ENCODE measurements at regions not wholly inside any gene's neighbourhood (a gene's known extent, or its start where the extent isn't known, plus 50 kb on each side); places are given as distances from the start of the nearest gene placed in this dataset.

GRCh38 chr17:34874478-34874877 is 86.8 kb downstream of the CCT6B start:
- DNase-seq (ENCODE audit: low read depth in 2 of 2), result no peak

GRCh38 chr17:34872640-34873039 is 88.6 kb downstream of the CCT6B start:
- DNase-seq (ENCODE audit: low read depth in 2 of 2), result no peak

- no peak for DNase-seq (ENCODE audit: low read depth in 2 of 2)
These were observed 91.6 kb downstream of the CCT6B start for GRCh38 chr17:34869641-34870040.

GRCh38 chr17:34865716-34866115 is 95.5 kb downstream of the CCT6B start:
- DNase-seq (ENCODE audit: low read depth in 2 of 2), result no peak

GRCh38 chr17:34862384-34862783 is 98.9 kb downstream of the CCT6B start:
- DNase-seq (ENCODE audit: low read depth in 2 of 2), result no peak

- DNase-seq (ENCODE audit: low read depth in 2 of 2), result no peak
These were observed 99.4 kb downstream of the CCT6B start for GRCh38 chr17:34861864-34862263.

- no peak for DNase-seq (ENCODE audit: low read depth in 2 of 2)
These were observed 101.6 kb downstream of the CCT6B start for GRCh38 chr17:34859652-34860051.

GRCh38 chr17:34858591-34859565 is 102.4 kb downstream of the CCT6B start:
- peak in 1 of 2 donors; percentile 55 for DNase-seq (ENCODE audit: low read depth in 2 of 2)

- no peak for DNase-seq (ENCODE audit: low read depth in 2 of 2)
These were observed 107.3 kb downstream of the CCT6B start for GRCh38 chr17:34853924-34854323.

- no peak for DNase-seq (ENCODE audit: low read depth in 2 of 2)
These were observed 108.6 kb downstream of the CCT6B start for GRCh38 chr17:34852614-34853013.

- no peak for DNase-seq (ENCODE audit: low read depth in 2 of 2)
These were observed 109.2 kb downstream of the CCT6B start for GRCh38 chr17:34851961-34852540.

- no peak for DNase-seq (ENCODE audit: low read depth in 2 of 2)
These were observed 110.3 kb downstream of the CCT6B start for GRCh38 chr17:34850964-34851363.

- no peak for DNase-seq (ENCODE audit: low read depth in 2 of 2)
These were observed 111.2 kb downstream of the CCT6B start for GRCh38 chr17:34850023-34850422.

GRCh38 chr17:34847938-34848337 is 113.3 kb downstream of the CCT6B start:
- no peak for DNase-seq (ENCODE audit: low read depth in 2 of 2)

GRCh38 chr17:34845296-34845695 is 116.0 kb downstream of the CCT6B start:
- no peak for DNase-seq (ENCODE audit: low read depth in 2 of 2)

- no peak for DNase-seq (ENCODE audit: low read depth in 2 of 2)
These were observed 117.6 kb downstream of the CCT6B start for GRCh38 chr17:34843682-34844081.

GRCh38 chr17:34842235-34842634 is 119.0 kb downstream of the CCT6B start:
- no peak for DNase-seq (ENCODE audit: low read depth in 2 of 2)

GRCh38 chr17:34841467-34841866 is 119.8 kb downstream of the CCT6B start:
- no peak for DNase-seq (ENCODE audit: low read depth in 2 of 2)

- peak in 1 of 2 donors; percentile 33 for DNase-seq (ENCODE audit: low read depth in 2 of 2)
These were observed 120.5 kb downstream of the CCT6B start for GRCh38 chr17:34840750-34841149.

- DNase-seq (ENCODE audit: low read depth in 2 of 2), result no peak
These were observed 123.3 kb downstream of the CCT6B start for GRCh38 chr17:34837876-34838478.

- DNase-seq (ENCODE audit: low read depth in 2 of 2), result no peak
These were observed 128.9 kb downstream of the CCT6B start for GRCh38 chr17:34832376-34832775.

GRCh38 chr17:34827008-34827407 is 134.3 kb downstream of the CCT6B start:
- no peak for DNase-seq (ENCODE audit: low read depth in 2 of 2)
